ENCODE measurements at regions not wholly inside any gene's neighbourhood (a gene's known extent, or its start where the extent isn't known, plus 50 kb on each side); places are given as distances from the start of the nearest gene placed in this dataset.

- DNase-seq (ENCODE audit: low read depth in 2 of 2) = no peak
These were observed 498.9 kb downstream of the KLF12 start for GRCh38 chr13:73635166-73635787.

GRCh38 chr13:73633817-73634460 lies 500.3 kb downstream of the KLF12 start:
- DNase-seq (ENCODE audit: low read depth in 2 of 2) = no peak

- no peak for DNase-seq (ENCODE audit: low read depth in 2 of 2)
These were observed 502.8 kb downstream of the KLF12 start for GRCh38 chr13:73631411-73631810.

- DNase-seq (ENCODE audit: low read depth in 2 of 2) = no peak
These were observed 508.5 kb downstream of the KLF12 start for GRCh38 chr13:73625562-73626339.

- no peak for DNase-seq (ENCODE audit: low read depth in 2 of 2)
These were observed 510.9 kb downstream of the KLF12 start for GRCh38 chr13:73623281-73623680.

GRCh38 chr13:73622381-73622780 lies 511.8 kb downstream of the KLF12 start:
- DNase-seq (ENCODE audit: low read depth in 2 of 2) = peak; percentile 2 to 3

GRCh38 chr13:73618275-73618865 lies 515.8 kb downstream of the KLF12 start:
- no peak for DNase-seq (ENCODE audit: low read depth in 2 of 2)

- no peak for DNase-seq (ENCODE audit: low read depth in 2 of 2)
These were observed 517.3 kb downstream of the KLF12 start for GRCh38 chr13:73616861-73617260.

- DNase-seq (ENCODE audit: low read depth in 2 of 2) = no peak
These were observed 523.2 kb downstream of the KLF12 start for GRCh38 chr13:73610799-73611592.

- DNase-seq (ENCODE audit: low read depth in 2 of 2) = no peak
These were observed 525.3 kb downstream of the KLF12 start for GRCh38 chr13:73608711-73609485.

GRCh38 chr13:73608157-73608516 lies 526.1 kb downstream of the KLF12 start:
- no peak for DNase-seq (ENCODE audit: low read depth in 2 of 2)

GRCh38 chr13:73607489-73608156 lies 526.6 kb downstream of the KLF12 start:
- DNase-seq (ENCODE audit: low read depth in 2 of 2) = no peak

GRCh38 chr13:73603646-73604045 lies 530.6 kb downstream of the KLF12 start:
- no peak for DNase-seq (ENCODE audit: low read depth in 2 of 2)

GRCh38 chr13:73602295-73602694 lies 531.9 kb downstream of the KLF12 start:
- peak in 1 of 2 donors; percentile 8 for DNase-seq (ENCODE audit: low read depth in 2 of 2)

- no peak for DNase-seq (ENCODE audit: low read depth in 2 of 2)
These were observed 532.5 kb downstream of the KLF12 start for GRCh38 chr13:73601708-73602107.

- DNase-seq (ENCODE audit: low read depth in 2 of 2) = no peak
These were observed 534.7 kb downstream of the KLF12 start for GRCh38 chr13:73599232-73600128.

GRCh38 chr13:73598020-73598712 lies 536.0 kb downstream of the KLF12 start:
- no peak for DNase-seq (ENCODE audit: low read depth in 2 of 2)

GRCh38 chr13:73596382-73596781 lies 537.6 kb downstream of the KLF5 start:
- DNase-seq (ENCODE audit: low read depth in 2 of 2) = no peak

Data from lung microvascular endothelial cell (primary cell).